ENCODE measurements at regions not wholly inside any gene's neighbourhood (a gene's known extent, or its start where the extent isn't known, plus 50 kb on each side); places are given as distances from the start of the nearest gene placed in this dataset.
"Not testable (repeated sequence)": the region's sequence is repeated elsewhere in the genome, so short reads cannot be mapped to it uniquely, and the experiment has no call there.

DNA sequence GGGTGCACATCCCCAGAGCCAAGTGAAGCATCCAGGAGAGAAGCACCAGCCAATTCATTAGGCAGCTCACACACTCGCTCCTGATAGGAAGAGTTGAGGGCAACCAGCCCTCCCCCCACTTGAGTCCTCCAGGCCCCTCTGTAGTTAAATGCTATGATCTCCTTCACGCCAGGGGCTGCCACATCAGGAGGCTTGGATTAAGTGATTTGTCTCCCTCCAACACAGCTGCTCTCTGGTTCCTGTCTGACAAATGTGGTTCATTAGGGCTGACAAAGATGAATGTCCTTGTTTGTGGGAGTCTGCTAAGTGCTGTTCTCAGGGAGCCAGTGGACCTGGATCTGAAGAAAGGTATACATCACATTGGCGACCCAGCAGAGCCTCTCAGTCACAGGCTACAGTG lies 94.5 kb upstream of the WSCD1 start:
- no peak for DNase-seq

DNA sequence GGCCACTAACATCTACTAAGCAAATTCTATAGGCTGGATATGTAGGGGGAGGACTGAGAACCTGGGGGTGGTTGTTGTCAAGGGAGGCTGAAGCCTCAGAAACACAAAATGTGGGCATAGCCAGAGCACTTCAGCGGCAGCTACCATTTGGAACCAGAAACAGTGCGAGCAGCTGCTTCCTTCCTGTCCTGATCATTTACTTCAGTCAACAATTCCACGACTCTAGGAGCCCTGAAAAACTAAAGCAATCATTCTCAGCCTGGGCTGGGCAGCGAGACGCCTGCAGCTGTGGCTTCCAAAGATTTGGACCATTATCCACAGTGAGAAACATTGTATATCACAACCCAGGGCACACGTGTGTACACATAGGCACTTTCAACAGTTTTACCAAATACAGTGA lies 93.9 kb upstream of the WSCD1 start:
- no peak for DNase-seq

DNA sequence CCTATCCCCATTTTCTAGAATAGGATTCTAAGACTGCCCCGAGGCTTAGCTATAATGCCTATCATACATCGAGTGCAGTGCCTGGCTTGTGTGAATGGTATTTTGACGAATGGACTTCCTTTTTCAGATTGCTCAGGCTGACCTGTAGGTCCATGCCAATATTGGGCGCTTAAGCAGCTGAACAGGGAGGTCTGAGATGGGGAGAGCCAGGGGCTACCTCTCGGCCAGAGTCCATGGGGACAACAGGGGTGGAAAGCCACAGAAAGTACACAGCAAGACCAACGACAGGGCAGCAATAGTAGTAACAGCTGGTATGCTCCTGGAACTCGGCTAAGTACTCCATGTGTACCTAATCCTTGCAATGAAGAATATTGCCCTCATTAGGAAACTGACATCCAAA lies 91.7 kb upstream of the WSCD1 start:
- DNase-seq, result no peak

DNA sequence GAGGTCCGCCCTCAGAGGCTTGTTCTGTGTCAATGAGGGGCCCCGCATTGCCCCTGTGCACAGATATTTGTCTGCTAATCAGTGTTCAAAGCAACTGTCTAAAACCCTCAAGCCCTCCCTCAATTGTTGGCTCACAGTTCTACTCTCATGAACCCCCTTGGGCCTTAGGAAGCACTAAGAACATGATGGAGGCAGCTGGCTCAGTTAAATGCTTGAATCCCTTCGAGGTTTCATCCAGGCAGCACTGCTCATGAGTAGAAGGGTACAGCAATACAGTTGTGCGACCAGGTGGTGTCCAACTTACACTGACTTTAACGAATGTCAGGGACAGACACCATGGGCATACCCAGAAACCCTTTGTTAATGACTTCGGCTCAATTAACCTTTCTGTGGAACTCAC lies 89.2 kb upstream of the WSCD1 start:
- DNase-seq, result no peak

DNA sequence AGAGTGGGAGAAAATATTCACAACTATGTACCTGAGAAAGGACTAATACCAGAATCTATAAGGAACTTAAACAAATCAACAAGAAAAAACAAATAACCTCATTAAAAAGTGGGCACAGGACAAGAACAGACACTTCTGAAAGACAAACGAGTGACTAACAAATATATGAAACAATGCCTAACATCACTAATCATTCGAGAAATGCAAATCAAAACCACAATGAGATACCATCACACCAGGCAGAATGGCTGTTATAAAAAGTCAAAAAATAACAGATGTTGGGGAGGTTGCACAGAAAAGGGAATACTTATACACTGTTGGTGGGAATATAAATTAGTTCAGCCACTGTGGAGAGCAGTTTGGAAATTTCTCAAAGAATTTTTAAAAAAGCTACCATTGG lies 83.5 kb upstream of the WSCD1 start:
- no peak for DNase-seq

DNA sequence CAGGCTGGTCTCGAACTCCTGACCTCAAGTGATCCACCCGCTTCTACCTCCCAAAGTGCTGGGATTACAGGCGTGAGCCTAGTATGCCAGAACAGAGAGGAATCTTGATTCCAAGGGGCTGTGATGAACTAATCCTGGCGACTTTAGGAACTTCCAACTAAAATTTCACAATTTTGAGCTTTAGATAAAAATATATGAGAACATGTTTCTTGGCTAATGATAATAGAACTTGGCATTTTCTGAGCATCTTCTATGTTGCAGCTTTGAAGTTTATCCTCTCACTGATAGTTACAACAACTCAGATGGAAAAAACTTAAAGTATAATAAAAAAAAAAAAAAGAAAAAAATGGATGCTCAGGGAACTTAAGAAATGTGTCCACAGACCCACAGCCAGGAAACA lies 69.8 kb upstream of the WSCD1 start:
- no peak for DNase-seq

DNA sequence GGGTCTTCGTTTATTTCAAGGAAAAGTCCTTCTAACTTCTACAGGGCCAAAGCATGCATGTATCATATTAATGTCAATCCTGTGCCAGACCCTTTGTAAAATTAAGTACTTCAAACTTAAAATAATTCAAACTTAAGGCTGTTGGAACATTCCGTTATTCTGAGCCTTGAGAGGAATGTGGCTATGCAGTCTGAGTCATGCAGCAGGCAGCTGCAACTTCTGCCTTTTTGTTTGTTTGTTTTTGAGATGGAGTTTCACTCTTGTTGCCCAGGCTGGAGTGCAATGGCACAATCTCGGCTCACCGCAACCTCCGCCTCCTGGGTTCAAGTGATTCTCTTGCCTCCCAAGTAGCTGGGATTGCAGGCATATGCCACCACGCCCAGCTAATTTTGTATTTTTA lies 67.0 kb upstream of the WSCD1 start:
- DNase-seq, result not testable (repeated sequence)

DNA sequence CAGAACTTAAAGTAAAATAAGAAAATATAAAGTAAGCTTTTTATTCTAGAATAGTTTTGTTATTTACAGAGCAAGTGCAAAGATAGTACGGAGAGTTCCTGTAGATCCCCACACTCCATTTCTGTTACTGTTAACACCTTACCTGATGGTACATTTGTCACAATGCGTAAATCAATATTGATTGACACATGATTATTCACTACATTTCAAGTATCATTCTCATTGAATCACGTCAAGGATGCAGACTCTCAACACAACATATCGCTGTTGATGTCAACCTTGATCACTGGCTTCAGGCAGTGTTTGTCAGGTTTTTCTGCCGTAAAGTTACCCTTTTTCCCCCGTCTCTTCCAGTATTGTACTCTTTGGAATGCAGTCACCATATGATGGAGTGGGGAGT lies 64.2 kb upstream of the WSCD1 start:
- no peak for DNase-seq

DNA sequence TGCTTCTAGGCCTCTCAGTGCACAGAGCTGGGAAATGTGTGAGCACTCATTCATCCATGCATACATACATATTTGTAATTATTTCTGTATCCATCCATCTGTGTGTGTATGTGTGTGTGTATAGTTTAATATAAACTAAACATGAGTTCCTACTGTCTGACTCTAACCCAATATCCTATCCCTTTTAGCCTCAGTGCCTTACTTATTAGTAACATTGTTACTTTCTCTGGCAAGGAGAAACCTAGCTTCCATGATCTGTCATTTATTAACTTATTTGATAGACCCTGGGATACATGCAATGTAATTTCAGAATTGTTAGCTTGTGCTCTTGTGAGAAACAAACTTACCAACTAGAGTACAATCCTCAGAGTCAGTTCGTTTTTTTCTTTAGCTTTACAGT lies 59.0 kb upstream of the WSCD1 start:
- no peak for DNase-seq

DNA sequence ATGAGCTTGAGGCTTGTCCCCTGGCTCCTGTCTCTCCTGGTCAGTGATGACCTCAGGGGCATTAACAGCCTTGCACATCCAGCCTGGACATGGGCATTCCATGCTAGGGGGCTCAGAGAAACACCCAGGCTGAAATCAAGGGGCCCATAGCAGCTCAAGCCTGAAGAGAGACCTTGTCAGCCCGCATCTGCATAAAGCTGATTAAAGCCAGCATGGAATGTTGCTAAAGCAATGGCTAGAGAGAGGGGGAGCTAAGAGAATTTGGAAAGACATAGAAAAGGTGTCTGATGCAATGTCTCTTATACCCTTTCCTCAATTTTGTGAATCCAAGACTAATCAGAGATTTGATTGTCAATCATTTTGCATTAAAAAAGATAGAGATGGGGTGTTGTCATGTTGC lies 51.4 kb upstream of the WSCD1 start:
- DNase-seq, result no peak

DNA sequence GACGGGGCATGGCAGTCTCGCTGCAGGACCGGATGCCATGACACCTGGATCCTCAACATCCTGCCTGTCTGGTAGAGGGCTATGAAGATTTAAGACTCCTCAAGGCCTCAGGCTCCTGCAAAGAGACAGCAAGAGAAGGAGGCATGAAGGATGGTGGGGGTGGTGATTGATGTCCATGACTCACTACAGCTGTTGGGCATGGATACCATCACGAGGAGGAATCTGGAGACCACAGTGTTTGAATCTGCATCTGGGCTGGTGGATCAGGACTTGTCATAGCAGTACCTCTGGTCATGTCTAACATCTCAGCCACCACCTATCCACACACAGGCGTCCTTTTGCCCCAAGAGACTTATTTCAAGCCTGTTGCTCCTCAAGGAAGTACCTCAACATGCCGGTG lies 50.2 kb upstream of the WSCD1 start:
- peak; percentile 26 for DNase-seq

DNA sequence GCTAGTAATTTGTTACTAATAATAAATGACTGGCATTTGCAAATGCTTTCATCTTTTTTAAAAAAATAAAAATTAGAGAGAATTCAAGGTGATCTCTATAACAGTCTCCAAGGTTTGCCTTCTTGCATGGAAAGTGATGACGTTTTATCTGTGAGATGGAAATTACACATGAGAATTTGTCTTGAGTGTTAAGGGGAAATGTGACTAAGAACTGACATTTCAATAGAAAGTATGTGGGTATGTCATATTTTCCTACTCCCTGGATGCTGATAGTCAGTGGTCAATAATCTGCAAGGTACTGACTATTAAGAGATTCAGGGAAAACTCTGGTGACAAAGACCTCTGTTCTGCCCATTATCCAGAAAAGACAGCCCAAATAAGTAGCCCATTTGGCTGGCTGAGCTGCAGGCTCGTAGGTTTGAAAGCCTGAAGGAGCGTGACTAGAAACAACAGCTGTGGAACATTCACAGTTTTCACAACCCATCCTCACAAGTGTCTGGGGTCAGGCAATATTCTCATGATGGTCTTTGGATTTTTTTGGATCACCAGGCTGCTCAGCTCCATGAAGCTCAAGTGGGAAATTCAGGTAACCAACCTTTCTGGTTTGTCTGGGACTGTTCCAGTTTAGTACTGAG lies 49.7 kb upstream of the WSCD1 start:
- DNase-seq, result no peak

Measured in stimulated activated CD8-positive, alpha-beta memory T cell treated with anti-CD3 and anti-CD28 coated beads, Interleukin-4, amount 100 ng/mL, for 48 hours (primary cell).